GM20431 (cell line): ENCODE measurements at regions not wholly inside any gene's neighbourhood (a gene's known extent, or its start where the extent isn't known, plus 50 kb on each side); places are given as distances from the start of the nearest gene placed in this dataset.

Experiments used
- in situ Hi-C: fragments of 300-500 bp; cut with MseI, MboI; formaldehyde crosslinking; loops from one replicate; pipeline ENCODE4 v1.15.0; 2020; ENCODE audit warnings: low sequenced_read_pairs; ENCODE audit not compliant: unreplicated experiment

DNA sequence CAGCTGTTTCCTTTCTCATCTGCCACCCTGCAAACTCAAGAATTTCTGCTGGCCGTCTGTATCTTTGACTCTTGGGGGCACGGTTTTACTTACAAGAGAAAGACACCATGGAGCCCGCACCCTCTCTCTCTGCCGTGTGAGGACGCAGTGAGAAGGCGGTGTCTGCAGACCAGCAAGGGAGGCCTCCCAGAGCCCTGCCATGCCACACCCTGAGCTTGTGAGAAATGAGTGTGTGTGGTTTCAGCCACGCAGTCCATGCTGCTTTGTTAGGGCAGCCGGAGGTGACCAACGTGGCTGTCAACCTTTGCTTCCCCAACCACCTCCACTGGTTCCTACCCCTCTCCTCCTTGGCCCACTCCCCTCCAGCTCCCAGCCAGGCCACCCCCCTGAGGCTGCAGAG lies 70.1 kb upstream of the NUP50 start:
- in situ Hi-C loops: loop anchor here (25.0 kb wide), 1 partner anchor 256 kb away; no protein-coding TSS in a partner anchor

DNA sequence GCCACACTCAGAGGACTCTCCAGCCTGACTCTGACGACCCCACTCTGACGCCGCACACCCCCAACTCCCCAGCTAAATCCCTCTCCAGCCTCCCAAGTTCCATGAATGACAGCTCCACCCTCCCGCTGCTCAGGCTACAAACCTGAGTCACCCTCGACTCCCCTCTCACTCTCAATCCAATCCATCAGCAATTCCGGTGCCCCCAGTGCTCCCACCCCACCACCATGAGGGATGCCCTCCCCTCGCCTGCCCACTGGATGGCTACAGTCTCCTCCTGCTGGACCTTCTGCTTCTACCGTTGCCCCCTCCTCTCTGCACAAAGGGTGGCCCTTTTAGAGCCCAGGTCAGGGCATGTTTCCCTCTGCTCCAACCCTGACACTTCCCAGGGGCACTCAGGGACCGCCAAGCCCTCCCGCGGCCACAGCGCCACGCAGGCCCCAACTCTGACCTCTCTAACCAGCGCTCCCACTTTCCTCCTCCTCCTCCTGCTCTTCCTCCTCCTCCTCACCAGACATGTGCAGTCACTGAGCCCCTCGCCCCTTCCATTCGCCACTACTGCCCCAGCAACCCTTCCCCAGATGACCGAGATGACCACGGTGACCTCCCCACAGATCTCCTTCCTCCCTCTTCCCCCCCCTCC lies 69.5 kb upstream of the NUP50 start:
- in situ Hi-C loops: loop anchor here (25.0 kb wide), 1 partner anchor 257 kb away; no protein-coding TSS in a partner anchor

DNA sequence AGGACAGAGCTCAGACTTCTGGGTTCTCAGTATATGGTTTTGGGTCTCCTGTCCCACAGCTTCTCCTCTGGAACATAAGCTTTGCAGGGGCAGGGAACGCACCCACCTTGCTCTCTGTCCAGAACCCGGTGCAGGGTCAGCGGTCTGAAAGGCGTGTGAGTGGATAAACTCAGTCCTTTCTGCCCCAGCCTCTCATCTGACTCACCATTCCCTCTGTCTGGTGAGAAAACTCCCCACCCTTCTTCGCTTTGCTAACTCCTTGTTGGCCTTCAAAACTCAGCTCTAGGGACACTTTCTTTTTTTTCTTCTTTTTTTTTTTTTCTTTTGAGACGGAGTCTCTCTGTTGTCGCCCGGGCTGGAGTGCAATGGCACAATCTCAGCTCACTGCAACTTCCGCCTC lies 68.9 kb upstream of the NUP50 start:
- in situ Hi-C loops: loop anchor here (25.0 kb wide), 1 partner anchor 258 kb away; no protein-coding TSS in a partner anchor

DNA sequence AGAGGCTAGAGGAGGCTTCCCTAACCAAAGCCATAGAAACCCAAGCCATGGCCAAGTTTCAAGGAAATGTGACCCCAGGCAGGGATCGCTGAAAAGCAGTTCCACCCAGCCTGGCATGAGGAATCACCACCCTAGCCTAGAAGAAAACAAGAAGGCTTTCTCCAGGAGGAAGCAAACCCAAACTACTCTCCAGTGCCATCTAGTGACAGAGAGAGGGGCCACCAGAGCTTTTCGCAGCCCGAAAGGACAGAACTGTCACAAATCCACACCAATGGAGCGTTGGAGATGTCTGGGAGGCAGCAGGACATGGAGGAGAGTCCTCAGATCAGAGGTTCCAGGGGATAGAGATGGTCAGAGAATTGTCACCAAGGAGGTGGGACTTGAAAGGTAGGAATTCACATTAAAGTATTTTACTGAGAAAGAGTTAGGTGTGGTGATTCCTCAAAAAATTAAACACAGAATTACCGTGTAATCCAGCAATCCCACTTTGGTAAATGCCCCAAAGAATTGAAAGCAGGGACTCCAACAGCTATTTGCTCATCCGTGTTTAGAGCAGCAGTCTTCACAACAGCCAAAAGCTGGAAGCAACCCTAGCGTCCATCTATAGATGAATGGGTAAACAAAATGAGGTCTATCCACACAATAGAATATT lies 67.3 kb upstream of the NUP50 start:
- in situ Hi-C loops: loop anchor here (25.0 kb wide), 1 partner anchor 259 kb away; no protein-coding TSS in a partner anchor

DNA sequence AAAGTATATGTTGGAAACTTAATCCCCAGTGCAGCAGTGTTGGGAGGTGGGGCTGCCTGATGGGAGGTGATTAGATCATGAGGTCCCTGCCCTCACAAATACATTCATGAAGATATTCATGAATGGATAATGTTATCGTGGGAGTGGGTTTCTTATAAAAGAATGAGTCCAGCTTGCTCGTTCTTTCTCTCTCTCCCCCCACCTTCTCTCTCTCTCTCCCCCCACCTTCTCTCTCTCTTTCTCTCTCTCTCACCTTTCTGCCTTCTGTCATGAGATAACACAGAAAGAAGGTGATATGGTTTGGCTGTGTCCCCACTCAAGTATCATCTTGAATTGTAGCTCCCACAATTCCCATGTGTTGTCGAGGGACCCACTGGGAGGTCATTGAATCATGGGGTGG lies 66.7 kb upstream of the NUP50 start:
- in situ Hi-C loops: loop anchor here (25.0 kb wide), 1 partner anchor 260 kb away; no protein-coding TSS in a partner anchor

DNA sequence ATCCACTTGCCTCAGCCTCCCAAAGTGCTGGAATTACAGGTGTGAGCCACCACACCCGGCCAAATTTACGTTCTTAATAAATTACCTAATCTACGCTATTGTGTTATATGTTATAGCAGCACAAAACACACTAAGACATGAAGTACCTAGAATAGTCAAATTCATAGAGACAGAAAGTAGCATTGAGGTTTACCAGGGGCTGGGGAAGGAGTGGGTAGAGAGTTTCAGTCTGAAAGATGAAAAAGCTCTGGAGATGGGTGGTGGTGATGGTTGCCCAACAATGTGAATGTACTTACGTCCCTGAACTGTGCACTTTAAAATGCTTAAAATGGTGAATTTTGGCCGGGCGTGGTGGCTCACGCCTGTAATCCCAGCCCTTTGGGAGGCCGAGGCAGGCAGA lies 65.7 kb upstream of the NUP50 start:
- in situ Hi-C loops: loop anchor here (25.0 kb wide), 1 partner anchor 261 kb away; no protein-coding TSS in a partner anchor

DNA sequence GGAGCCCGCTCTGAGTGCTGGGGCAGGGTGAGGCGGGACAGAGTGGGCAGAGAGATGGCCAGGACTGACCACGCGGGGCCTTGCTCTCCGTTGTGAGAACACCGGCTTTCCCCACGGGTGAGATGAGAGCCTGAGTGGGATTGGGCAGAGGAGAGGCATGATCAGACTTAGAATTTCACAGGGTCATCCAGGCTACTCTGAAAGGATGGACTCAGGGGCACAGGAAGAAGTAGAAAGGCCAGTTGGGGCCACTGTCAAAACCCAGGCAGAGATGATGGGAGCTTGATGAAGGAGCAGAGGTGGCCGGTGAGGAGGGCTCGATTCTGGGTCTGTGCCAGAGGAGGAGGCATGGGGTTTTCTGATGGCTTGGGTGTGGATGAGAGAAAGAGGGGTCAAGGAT lies 63.8 kb upstream of the NUP50 start:
- in situ Hi-C loops: loop anchor here (25.0 kb wide), 1 partner anchor 263 kb away; no protein-coding TSS in a partner anchor

DNA sequence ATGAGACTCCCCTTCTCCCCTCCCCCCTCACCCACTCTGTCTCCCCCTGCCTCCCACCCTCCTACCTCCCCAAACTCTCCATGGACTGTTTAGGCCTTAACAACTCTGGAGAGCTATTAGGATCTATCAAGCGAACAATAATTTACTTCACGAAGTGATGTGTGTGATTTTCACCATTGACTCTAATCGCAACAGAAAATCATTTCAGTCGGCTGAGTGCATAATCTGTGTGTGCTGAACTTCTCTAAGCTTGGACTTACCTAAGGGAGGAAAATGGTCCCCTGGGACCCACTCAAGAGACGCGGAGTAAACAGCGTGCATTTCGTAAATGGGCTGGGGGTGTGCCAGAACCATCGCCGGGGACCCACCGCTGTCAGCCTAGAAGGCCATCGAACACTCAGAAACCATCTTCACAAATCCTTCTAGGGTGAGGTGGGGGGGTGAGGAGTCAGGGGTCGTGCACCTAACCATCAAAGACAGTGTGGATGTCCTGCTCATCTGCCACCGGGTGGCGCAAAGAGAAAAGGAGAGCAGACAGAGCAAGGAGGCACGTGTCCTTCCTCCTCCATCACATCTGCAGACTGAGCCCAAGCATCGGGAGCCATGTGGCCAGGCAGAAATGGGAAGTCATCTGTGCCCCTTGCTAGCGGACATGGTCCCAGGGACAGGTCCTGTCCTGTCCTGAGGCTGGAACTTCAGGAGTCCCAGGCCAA lies 62.1 kb upstream of the NUP50 start:
- in situ Hi-C loops: no loop called here

GRCh38 chr22:45102896-45103420 lies 60.8 kb upstream of the NUP50 start:
- in situ Hi-C loops: no loop called here

GRCh38 chr22:45103756-45104155 lies 60.0 kb upstream of the NUP50 start:
- in situ Hi-C loops: no loop called here

GRCh38 chr22:45104313-45104712 lies 59.4 kb upstream of the NUP50 start:
- in situ Hi-C loops: no loop called here

DNA sequence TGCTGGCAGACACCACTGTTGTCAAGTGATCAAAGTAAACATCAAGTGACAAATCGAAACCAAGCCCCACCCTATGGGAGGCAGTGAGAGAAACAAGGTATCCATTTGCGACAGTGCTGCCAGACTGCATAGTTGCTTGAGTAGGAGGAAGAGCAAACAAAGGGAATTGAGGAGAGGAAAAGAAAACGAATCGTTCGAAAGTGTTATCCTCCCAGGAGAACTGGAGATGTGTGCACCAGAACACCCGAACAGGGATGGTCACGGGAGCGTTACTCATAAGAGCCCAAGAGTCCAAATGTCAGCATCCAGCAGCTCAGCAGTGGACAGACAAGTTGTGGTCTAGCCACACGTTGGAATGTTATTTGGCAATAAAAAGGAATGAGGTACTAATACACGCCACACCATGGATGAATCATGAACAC lies 58.4 kb upstream of the NUP50 start:
- in situ Hi-C loops: no loop called here

DNA sequence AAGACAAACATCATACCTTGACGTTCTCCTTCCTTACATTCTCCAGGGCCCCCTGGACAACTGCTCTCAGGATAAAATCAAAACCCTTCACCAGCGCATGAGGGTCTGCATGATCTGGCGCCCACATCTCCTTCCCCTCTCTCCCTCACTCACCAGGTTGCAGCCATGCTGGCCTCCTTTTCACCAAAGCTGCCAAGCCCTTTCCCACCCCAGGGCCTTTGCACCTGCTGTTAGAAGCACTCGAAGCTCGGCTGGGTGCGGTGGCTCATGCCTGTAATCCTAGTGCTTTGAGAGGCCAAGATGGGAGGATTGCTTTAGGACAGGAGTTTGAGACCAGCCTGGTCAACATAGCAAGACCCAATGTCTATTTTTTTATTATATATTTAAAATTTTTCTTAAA lies 56.1 kb upstream of the NUP50 start:
- in situ Hi-C loops: no loop called here

DNA sequence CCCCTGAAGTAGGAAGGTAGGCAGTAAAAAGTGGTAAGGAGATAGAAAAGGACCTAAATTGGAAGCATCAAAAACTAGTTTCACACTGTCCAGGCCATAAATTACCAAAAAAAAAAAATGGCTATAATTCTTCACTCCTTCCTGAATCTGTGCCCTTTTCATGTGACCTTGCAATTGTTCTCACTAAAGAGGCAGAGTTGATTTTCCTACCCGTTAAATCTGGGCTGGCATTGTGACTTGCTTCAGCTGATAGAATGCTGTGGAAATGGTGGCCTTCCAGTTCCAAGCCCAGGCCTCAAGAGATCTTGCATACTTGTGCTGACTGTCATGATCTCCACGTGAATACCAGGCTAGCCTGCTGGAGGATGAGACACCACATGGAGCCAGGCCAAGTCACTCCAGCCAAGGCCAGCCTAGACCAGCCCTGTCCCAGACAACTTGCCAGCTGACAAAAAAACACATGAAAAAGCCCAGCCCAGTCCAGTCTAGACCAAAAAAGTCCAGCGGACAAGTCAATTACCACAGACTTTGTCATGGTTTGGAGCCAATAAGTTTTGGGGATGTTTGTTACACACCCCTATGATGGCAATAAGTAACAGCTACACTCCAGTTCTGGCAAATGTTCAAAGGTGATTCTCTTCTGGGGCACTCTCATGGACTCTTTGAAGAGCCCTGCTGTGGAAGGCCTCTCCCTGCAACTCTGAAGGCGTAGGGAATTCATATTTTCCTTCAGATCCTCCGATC lies 51.4 kb upstream of the NUP50 start:
- in situ Hi-C loops: no loop called here
